Effector memory CD8-positive, alpha-beta T cell (primary cell): ENCODE measurements at regions not wholly inside any gene's neighbourhood (a gene's known extent, or its start where the extent isn't known, plus 50 kb on each side); places are given as distances from the start of the nearest gene placed in this dataset.
"Not testable (repeated sequence)": the region's sequence is repeated elsewhere in the genome, so short reads cannot be mapped to it uniquely, and the experiment has no call there.

ENCODE experiments used
- ATAC-seq: fragments of 150-1000 bp; cut with Tn5 transposase; replicated peaks from 2 replicates; pipeline ENCODE4 v1.10.0; 2021; ENCODE audit warnings: mild to moderate bottlenecking, moderate library complexity
- DNase-seq, 3 experiments: peaks; one replicate each; pipeline ENCODE4 v3.0.0; 2021
- H3K27ac Mint-ChIP-seq, 2 donors: one replicate each; pipeline ENCODE4 v1.8.0; 2022; ENCODE audit warnings: mild to moderate bottlenecking in 2 of 2, mixed read lengths in 2 of 2, moderate library complexity in 2 of 2
- H3K27me3 Mint-ChIP-seq, 2 donors: one replicate each; pipeline ENCODE4 v1.8.0; 2022; ENCODE audit warnings: mixed read lengths in 2 of 2
- H3K36me3 Mint-ChIP-seq: one replicate; pipeline ENCODE4 v1.8.0; 2022; ENCODE audit warnings: mild to moderate bottlenecking, moderate library complexity, mixed read lengths; ENCODE audit not compliant: insufficient read depth
- H3K4me1 Mint-ChIP-seq, 2 donors: one replicate each; pipeline ENCODE4 v1.8.0; 2022; ENCODE audit warnings: low read depth in 2 of 2, mixed read lengths in 2 of 2
- H3K4me3 Mint-ChIP-seq, 2 donors: one replicate each; pipeline ENCODE4 v1.8.0; 2022; ENCODE audit warnings: mild to moderate bottlenecking in 2 of 2, mixed read lengths in 2 of 2, moderate library complexity in 2 of 2
- H3K9me3 Mint-ChIP-seq, 2 donors: one replicate each; pipeline ENCODE4 v1.8.0; 2022; ENCODE audit warnings: mixed read lengths in 2 of 2

GRCh38 chr4:174418640-174419212 is 103.6 kb downstream of the HPGD start:
- DNase-seq: no peak

GRCh38 chr4:174408841-174409552 is 113.3 kb downstream of the HPGD start:
- ATAC-seq: no peak
- H3K36me3 Mint-ChIP-seq: no peaks in the 10 kb centered on the region
- H3K9me3 Mint-ChIP-seq: no peaks in the 10 kb centered on the region
- H3K27me3 Mint-ChIP-seq: no peaks in the 10 kb centered on the region
- no peak overlapping the region for H3K4me3 Mint-ChIP-seq
- no peak overlapping the region for H3K27ac Mint-ChIP-seq
- no peaks in the 10 kb centered on the region for H3K4me1 Mint-ChIP-seq
- no peak for DNase-seq

More at GRCh38 chr4:174418640-174419212, 103.6 kb downstream of the HPGD start:
- Mint-ChIP-seq H3K36me3 (no peaks in the 10 kb centered on the region), H3K4me3 (no peak overlapping the region), H3K27me3 (peaks cover 0 to 12% of the 10 kb centered on the region in 2 donors), H3K27ac (no peak overlapping the region), H3K9me3 (peaks cover 0 to 2% of the 10 kb centered on the region in 2 donors), H3K4me1 (peaks cover 0 to 8% of the 10 kb centered on the region in 2 donors)
- no peak for ATAC-seq

GRCh38 chr4:174406383-174406782 is 115.9 kb downstream of the HPGD start:
- no peak for DNase-seq
- Mint-ChIP-seq H3K4me3 (no peak overlapping the region), H3K36me3 (no peaks in the 10 kb centered on the region), H3K27ac (no peak overlapping the region), H3K27me3 (no peaks in the 10 kb centered on the region), H3K4me1 (no peaks in the 10 kb centered on the region), H3K9me3 (no peaks in the 10 kb centered on the region)
- no peak for ATAC-seq

GRCh38 chr4:174405923-174406322 is 116.4 kb downstream of the HPGD start:
- DNase-seq (no peak), ATAC-seq (no peak)
- no peaks in the 10 kb centered on the region for H3K4me1 Mint-ChIP-seq
- no peaks in the 10 kb centered on the region for H3K9me3 Mint-ChIP-seq
- no peak overlapping the region for H3K4me3 Mint-ChIP-seq
- no peaks in the 10 kb centered on the region for H3K27me3 Mint-ChIP-seq
- H3K36me3 Mint-ChIP-seq: no peaks in the 10 kb centered on the region
- H3K27ac Mint-ChIP-seq: no peak overlapping the region

GRCh38 chr4:174404677-174405076 is 117.6 kb downstream of the HPGD start:
- Mint-ChIP-seq H3K4me1 (no peaks in the 10 kb centered on the region), H3K27ac (no peak overlapping the region), H3K9me3 (no peaks in the 10 kb centered on the region), H3K36me3 (no peaks in the 10 kb centered on the region), H3K4me3 (no peak overlapping the region), H3K27me3 (no peaks in the 10 kb centered on the region)
- ATAC-seq (no peak), DNase-seq (no peak)

GRCh38 chr4:174403177-174403543 is 119.1 kb downstream of the HPGD start:
- no peaks in the 10 kb centered on the region for H3K27me3 Mint-ChIP-seq
- no peak overlapping the region for H3K27ac Mint-ChIP-seq
- H3K4me1 Mint-ChIP-seq: no peaks in the 10 kb centered on the region
- no peak overlapping the region for H3K4me3 Mint-ChIP-seq
- no peaks in the 10 kb centered on the region for H3K9me3 Mint-ChIP-seq
- no peak for ATAC-seq
- no peaks in the 10 kb centered on the region for H3K36me3 Mint-ChIP-seq
- no peak for DNase-seq

- no peak overlapping the region for H3K27ac Mint-ChIP-seq
- ATAC-seq (no peak), DNase-seq (no peak)
- no peak overlapping the region for H3K4me3 Mint-ChIP-seq
- no peaks in the 10 kb centered on the region for H3K36me3 Mint-ChIP-seq
- H3K27me3 Mint-ChIP-seq: no peaks in the 10 kb centered on the region
- H3K9me3 Mint-ChIP-seq: no peaks in the 10 kb centered on the region
- H3K4me1 Mint-ChIP-seq: no peaks in the 10 kb centered on the region
These were observed 118.9 kb downstream of the CEP44 start for GRCh38 chr4:174402470-174403176.

GRCh38 chr4:174401471-174402130 is 117.9 kb downstream of the CEP44 start:
- no peaks in the 10 kb centered on the region for H3K36me3 Mint-ChIP-seq
- no peak for ATAC-seq

GRCh38 chr4:174400603-174401302 is 117.0 kb downstream of the CEP44 start:
- H3K27ac Mint-ChIP-seq: not testable (repeated sequence)

More at GRCh38 chr4:174401471-174402130, 117.9 kb downstream of the CEP44 start:
- Mint-ChIP-seq H3K27me3 (no peaks in the 10 kb centered on the region), H3K9me3 (no peaks in the 10 kb centered on the region), H3K4me1 (no peaks in the 10 kb centered on the region), H3K4me3 (no peak overlapping the region), H3K27ac (no peak overlapping the region)
- no peak for DNase-seq

GRCh38 chr4:174398728-174399127 is 115.0 kb downstream of the CEP44 start:
- no peaks in the 10 kb centered on the region for H3K36me3 Mint-ChIP-seq
- H3K9me3 Mint-ChIP-seq: no peaks in the 10 kb centered on the region
- DNase-seq: no peak
- H3K27ac Mint-ChIP-seq: no peak overlapping the region
- no peaks in the 10 kb centered on the region for H3K27me3 Mint-ChIP-seq
- H3K4me3 Mint-ChIP-seq: no peak overlapping the region
- H3K4me1 Mint-ChIP-seq: no peaks in the 10 kb centered on the region
- no peak for ATAC-seq

More at GRCh38 chr4:174400603-174401302, 117.0 kb downstream of the CEP44 start:
- not testable (repeated sequence) for H3K4me3 Mint-ChIP-seq, DNase-seq, H3K36me3 Mint-ChIP-seq, H3K27me3 Mint-ChIP-seq, ATAC-seq, H3K9me3 Mint-ChIP-seq, H3K4me1 Mint-ChIP-seq

- Mint-ChIP-seq H3K27ac (no peak overlapping the region), H3K9me3 (no peaks in the 10 kb centered on the region), H3K4me3 (no peak overlapping the region), H3K27me3 (no peaks in the 10 kb centered on the region), H3K4me1 (no peaks in the 10 kb centered on the region), H3K36me3 (no peaks in the 10 kb centered on the region)
- DNase-seq (no peak), ATAC-seq (no peak)
These were observed 113.8 kb downstream of the CEP44 start for GRCh38 chr4:174397366-174398155.

GRCh38 chr4:174396599-174397110 is 112.9 kb downstream of the CEP44 start:
- H3K36me3 Mint-ChIP-seq: no peaks in the 10 kb centered on the region

More at GRCh38 chr4:174396599-174397110, 112.9 kb downstream of the CEP44 start:
- H3K27ac Mint-ChIP-seq: no peak overlapping the region
- H3K27me3 Mint-ChIP-seq: no peaks in the 10 kb centered on the region
- no peak for ATAC-seq
- no peaks in the 10 kb centered on the region for H3K9me3 Mint-ChIP-seq
- DNase-seq: no peak
- H3K4me1 Mint-ChIP-seq: no peaks in the 10 kb centered on the region
- H3K4me3 Mint-ChIP-seq: no peak overlapping the region
